Lower leg skin (tissue), 3 donors: ENCODE measurements at regions not wholly inside any gene's neighbourhood (a gene's known extent, or its start where the extent isn't known, plus 50 kb on each side); places are given as distances from the start of the nearest gene placed in this dataset.

Source experiments
- CTCF ChIP-seq, 3 donors: fragments of 450-650 bp; IDR thresholded peaks; one replicate each; pipeline ENCODE4 v1.5.1; 2016; ENCODE audit warnings: antibody characterized with exemption in 3 of 3, mild to moderate bottlenecking in 3 of 3, moderate library complexity in 2 of 3
- POLR2A ChIP-seq, 2 donors: fragments of 450-650 bp; IDR thresholded peaks; one replicate each; pipeline ENCODE4 v1.6.1; 2016 to 2017; ENCODE audit warnings: antibody characterized with exemption in 2 of 2, mild to moderate bottlenecking in 1 of 2, moderate library complexity in 1 of 2

GRCh38 chr19:27746691-27747380 is 1466.1 kb downstream of the UQCRFS1 start:
- TF ChIP-seq CTCF (IDR thresholded peaks at IDR 0.05) (no peak), POLR2A (IDR thresholded peaks at IDR 0.05) (no peak)
